Neural crest cell (in vitro differentiated cells): ENCODE measurements at regions not wholly inside any gene's neighbourhood (a gene's known extent, or its start where the extent isn't known, plus 50 kb on each side); places are given as distances from the start of the nearest gene placed in this dataset.

Experiments
- DNase-seq: peaks from one replicate; pipeline ENCODE4 v3.0.0; 2021; ENCODE audit warnings: low read depth, mixed read lengths, low spot score
- H3K27ac Mint-ChIP-seq: one replicate; pipeline ENCODE4 v1.8.0; 2021; ENCODE audit warnings: mild to moderate bottlenecking, mixed read lengths; ENCODE audit not compliant: unreplicated experiment
- H3K27me3 Mint-ChIP-seq: 2 replicates; pipeline ENCODE4 v1.8.0; 2021; ENCODE audit warnings: low read depth, mild to moderate bottlenecking, mixed read lengths
- H3K36me3 Mint-ChIP-seq: 2 replicates; pipeline ENCODE4 v1.8.0; 2021; ENCODE audit warnings: low read depth, mild to moderate bottlenecking, mixed read lengths
- H3K4me1 Mint-ChIP-seq: 2 replicates; pipeline ENCODE4 v1.8.0; 2021; ENCODE audit warnings: mixed read lengths
- H3K4me3 Mint-ChIP-seq: one replicate; pipeline ENCODE4 v1.8.0; 2021; ENCODE audit warnings: mild to moderate bottlenecking, mixed read lengths
- H3K9me3 Mint-ChIP-seq: 2 replicates; pipeline ENCODE4 v1.8.0; 2021; ENCODE audit warnings: mixed read lengths
- CTCF ChIP-seq: fragments of 200-600 bp; sonication (generic); conservative IDR thresholded peaks from 2 replicates; pipeline ENCODE4 v1.5.0; 2021; ENCODE audit warnings: antibody characterized with exemption, mild to moderate bottlenecking

- Mint-ChIP-seq H3K27me3 (peaks cover 2% of the 10 kb centered on the region), H3K4me3 (no peak overlapping the region), H3K4me1 (peaks cover 35% of the 10 kb centered on the region), H3K27ac (peak overlapping the region; percentile 90), H3K9me3 (no peaks in the 10 kb centered on the region), H3K36me3 (no peaks in the 10 kb centered on the region)
- TF ChIP-seq CTCF, result no peak
- no peak for DNase-seq
These were observed 116.7 kb upstream of the FRMD1 start for GRCh38 chr6:168195712-168196111.

GRCh38 chr6:168194732-168195567, 115.9 kb upstream of the FRMD1 start:
- no peak for TF ChIP-seq CTCF
- Mint-ChIP-seq H3K27ac (peak overlapping the region; percentile 90), H3K36me3 (no peaks in the 10 kb centered on the region), H3K27me3 (peaks cover 2% of the 10 kb centered on the region), H3K4me3 (no peak overlapping the region), H3K9me3 (no peaks in the 10 kb centered on the region), H3K4me1 (peaks cover 36% of the 10 kb centered on the region)
- no peak for DNase-seq

GRCh38 chr6:168193816-168194721, 115.1 kb upstream of the FRMD1 start:
- Mint-ChIP-seq H3K36me3 (no peaks in the 10 kb centered on the region), H3K9me3 (no peaks in the 10 kb centered on the region), H3K27ac (no peak overlapping the region), H3K4me3 (no peak overlapping the region), H3K4me1 (peaks cover 36% of the 10 kb centered on the region), H3K27me3 (peaks cover 2% of the 10 kb centered on the region)
- peak; percentile 16 for TF ChIP-seq CTCF
- no peak for DNase-seq

- Mint-ChIP-seq H3K36me3 (no peaks in the 10 kb centered on the region), H3K27ac (peak overlapping the region; percentile 71), H3K27me3 (peaks cover 2% of the 10 kb centered on the region), H3K4me3 (no peak overlapping the region), H3K9me3 (no peaks in the 10 kb centered on the region), H3K4me1 (peaks cover 36% of the 10 kb centered on the region)
- no peak for DNase-seq
- TF ChIP-seq CTCF, result no peak
These were observed 114.1 kb upstream of the FRMD1 start for GRCh38 chr6:168192901-168193815.
